Liver (tissue), 3 donors: ENCODE measurements at regions not wholly inside any gene's neighbourhood (a gene's known extent, or its start where the extent isn't known, plus 50 kb on each side); places are given as distances from the start of the nearest gene placed in this dataset.

Source experiments
- GABPA ChIP-seq, 2 donors: IDR thresholded peaks in 1 of 2; conservative IDR thresholded peaks in 1 of 2; 2 replicates each; pipeline ENCODE4 v1.6.1; 2016; ENCODE audit warnings: antibody characterized with exemption in 2 of 2, mild to moderate bottlenecking in 1 of 2, moderate library complexity in 1 of 2
- RAD21 ChIP-seq, 2 donors: IDR thresholded peaks; 2 replicates each; pipeline ENCODE4 v1.6.1; 2016; ENCODE audit warnings: antibody characterized with exemption in 2 of 2, mild to moderate bottlenecking in 2 of 2
- TF ChIP-seq, protein P1 (sequence below): IDR thresholded peaks from 2 replicates; pipeline ENCODE4 v1.6.1; 2016; ENCODE audit warnings: antibody characterized with exemption, mild to moderate bottlenecking
- TF ChIP-seq, protein P2 (sequence below): IDR thresholded peaks from 2 replicates; pipeline ENCODE4 v1.6.1; 2016; ENCODE audit warnings: antibody characterized with exemption
- TF ChIP-seq, protein P3 (sequence below): fragments of 150-350 bp; IDR thresholded peaks from 2 replicates; pipeline ENCODE4 v1.5.1; 2017; ENCODE audit warnings: improper control_type of control experiment, low read depth, low read length; ENCODE audit not compliant: missing input control
- donor health status: healthy.
- donor health status: healthy.

DNA sequence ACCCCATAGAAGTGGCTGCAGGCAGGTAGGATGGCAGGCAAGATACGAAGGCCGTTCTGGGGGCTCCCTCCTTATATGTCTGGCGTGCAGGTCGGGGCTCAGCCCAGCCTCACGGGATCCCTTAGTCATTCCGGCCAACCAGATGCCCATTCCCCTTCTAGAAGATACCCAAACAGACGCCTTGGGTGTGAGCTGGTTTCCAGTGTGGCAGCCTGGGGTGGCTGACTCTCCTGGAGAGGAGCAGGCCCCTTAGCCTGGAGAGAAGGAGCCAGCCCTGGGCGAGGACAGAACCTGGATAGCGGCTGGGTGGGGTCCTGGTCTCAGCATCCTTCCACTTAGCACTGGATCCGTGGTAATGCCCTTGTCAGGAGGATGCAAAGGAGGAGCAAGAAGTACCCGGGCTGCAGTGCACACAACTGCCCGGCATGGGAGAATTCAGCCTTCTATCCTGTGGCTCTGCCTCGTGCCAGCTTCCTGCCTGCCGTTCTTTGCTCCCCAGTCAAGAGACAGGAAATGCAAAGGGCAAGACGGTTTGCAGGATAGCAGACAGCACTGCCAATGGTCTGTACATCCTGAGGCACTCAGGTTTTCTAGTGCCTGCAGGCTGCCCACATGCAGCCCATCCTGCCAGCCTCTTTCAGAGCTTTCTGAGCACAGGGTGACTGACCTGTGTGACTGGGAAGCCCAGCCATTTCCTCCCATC, 56.7 kb upstream of the WASF3 start:
- no peak for TF ChIP-seq RAD21 (IDR thresholded peaks at IDR 0.05)
- TF ChIP-seq, protein P1, sequence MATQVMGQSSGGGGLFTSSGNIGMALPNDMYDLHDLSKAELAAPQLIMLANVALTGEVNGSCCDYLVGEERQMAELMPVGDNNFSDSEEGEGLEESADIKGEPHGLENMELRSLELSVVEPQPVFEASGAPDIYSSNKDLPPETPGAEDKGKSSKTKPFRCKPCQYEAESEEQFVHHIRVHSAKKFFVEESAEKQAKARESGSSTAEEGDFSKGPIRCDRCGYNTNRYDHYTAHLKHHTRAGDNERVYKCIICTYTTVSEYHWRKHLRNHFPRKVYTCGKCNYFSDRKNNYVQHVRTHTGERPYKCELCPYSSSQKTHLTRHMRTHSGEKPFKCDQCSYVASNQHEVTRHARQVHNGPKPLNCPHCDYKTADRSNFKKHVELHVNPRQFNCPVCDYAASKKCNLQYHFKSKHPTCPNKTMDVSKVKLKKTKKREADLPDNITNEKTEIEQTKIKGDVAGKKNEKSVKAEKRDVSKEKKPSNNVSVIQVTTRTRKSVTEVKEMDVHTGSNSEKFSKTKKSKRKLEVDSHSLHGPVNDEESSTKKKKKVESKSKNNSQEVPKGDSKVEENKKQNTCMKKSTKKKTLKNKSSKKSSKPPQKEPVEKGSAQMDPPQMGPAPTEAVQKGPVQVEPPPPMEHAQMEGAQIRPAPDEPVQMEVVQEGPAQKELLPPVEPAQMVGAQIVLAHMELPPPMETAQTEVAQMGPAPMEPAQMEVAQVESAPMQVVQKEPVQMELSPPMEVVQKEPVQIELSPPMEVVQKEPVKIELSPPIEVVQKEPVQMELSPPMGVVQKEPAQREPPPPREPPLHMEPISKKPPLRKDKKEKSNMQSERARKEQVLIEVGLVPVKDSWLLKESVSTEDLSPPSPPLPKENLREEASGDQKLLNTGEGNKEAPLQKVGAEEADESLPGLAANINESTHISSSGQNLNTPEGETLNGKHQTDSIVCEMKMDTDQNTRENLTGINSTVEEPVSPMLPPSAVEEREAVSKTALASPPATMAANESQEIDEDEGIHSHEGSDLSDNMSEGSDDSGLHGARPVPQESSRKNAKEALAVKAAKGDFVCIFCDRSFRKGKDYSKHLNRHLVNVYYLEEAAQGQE: no peak
- TF ChIP-seq, protein P2, sequence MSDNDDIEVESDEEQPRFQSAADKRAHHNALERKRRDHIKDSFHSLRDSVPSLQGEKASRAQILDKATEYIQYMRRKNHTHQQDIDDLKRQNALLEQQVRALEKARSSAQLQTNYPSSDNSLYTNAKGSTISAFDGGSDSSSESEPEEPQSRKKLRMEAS: no peak
- no peak for TF ChIP-seq GABPA (IDR thresholded peaks at IDR 0.05 in 1 of 2, conservative IDR thresholded peaks at IDR 0.05 in 1 of 2)
- TF ChIP-seq, protein P3, sequence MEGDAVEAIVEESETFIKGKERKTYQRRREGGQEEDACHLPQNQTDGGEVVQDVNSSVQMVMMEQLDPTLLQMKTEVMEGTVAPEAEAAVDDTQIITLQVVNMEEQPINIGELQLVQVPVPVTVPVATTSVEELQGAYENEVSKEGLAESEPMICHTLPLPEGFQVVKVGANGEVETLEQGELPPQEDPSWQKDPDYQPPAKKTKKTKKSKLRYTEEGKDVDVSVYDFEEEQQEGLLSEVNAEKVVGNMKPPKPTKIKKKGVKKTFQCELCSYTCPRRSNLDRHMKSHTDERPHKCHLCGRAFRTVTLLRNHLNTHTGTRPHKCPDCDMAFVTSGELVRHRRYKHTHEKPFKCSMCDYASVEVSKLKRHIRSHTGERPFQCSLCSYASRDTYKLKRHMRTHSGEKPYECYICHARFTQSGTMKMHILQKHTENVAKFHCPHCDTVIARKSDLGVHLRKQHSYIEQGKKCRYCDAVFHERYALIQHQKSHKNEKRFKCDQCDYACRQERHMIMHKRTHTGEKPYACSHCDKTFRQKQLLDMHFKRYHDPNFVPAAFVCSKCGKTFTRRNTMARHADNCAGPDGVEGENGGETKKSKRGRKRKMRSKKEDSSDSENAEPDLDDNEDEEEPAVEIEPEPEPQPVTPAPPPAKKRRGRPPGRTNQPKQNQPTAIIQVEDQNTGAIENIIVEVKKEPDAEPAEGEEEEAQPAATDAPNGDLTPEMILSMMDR: no peak
